Fibroblast of mammary gland (primary cell): ENCODE measurements at regions not wholly inside any gene's neighbourhood (a gene's known extent, or its start where the extent isn't known, plus 50 kb on each side); places are given as distances from the start of the nearest gene placed in this dataset.

Experiments
- DNase-seq: peaks from one replicate; pipeline ENCODE4 v3.0.0-alpha.2; 2010; ENCODE audit warnings: low read depth
- H3K4me3 ChIP-seq: 2 replicates; pipeline ENCODE4 v1.5.1; 2011; ENCODE audit warnings: low read depth, mild to moderate bottlenecking, low read length, moderate library complexity; ENCODE audit not compliant: control insufficient read depth
- CTCF ChIP-seq: conservative IDR thresholded peaks from 2 replicates; pipeline ENCODE4 v1.5.1; 2011; ENCODE audit warnings: low read depth, low read length, inconsistent platforms; ENCODE audit not compliant: control insufficient read depth, insufficient read depth

- no peak for TF ChIP-seq CTCF
- H3K4me3 ChIP-seq = no peak overlapping the region
- no peak for DNase-seq
Observed at GRCh38 chr5:157924490-157924889, 65.5 kb upstream of the CLINT1 start.

GRCh38 chr5:157923765-157924164 lies 64.8 kb upstream of the CLINT1 start:
- no peak overlapping the region for H3K4me3 ChIP-seq
- TF ChIP-seq CTCF = no peak
- DNase-seq = no peak

GRCh38 chr5:157922026-157922425 lies 63.1 kb upstream of the CLINT1 start:
- no peak for DNase-seq
- TF ChIP-seq CTCF = no peak
- H3K4me3 ChIP-seq = no peak overlapping the region

GRCh38 chr5:157920828-157921170 lies 61.9 kb upstream of the CLINT1 start:
- no peak for TF ChIP-seq CTCF
- H3K4me3 ChIP-seq = no peak overlapping the region
- no peak for DNase-seq

GRCh38 chr5:157918811-157919742 lies 60.1 kb upstream of the CLINT1 start:
- TF ChIP-seq CTCF = no peak
- no peak for DNase-seq
- no peak overlapping the region for H3K4me3 ChIP-seq

GRCh38 chr5:157917899-157918809 lies 59.2 kb upstream of the CLINT1 start:
- H3K4me3 ChIP-seq = no peak overlapping the region
- peak; percentile 92 for DNase-seq

More at GRCh38 chr5:157917899-157918809, 59.2 kb upstream of the CLINT1 start:
- peak; percentile 82 for TF ChIP-seq CTCF
